NCI-H2107 treated with DMSO at 0.1 percent for 48 hours (cell line): ENCODE measurements at regions not wholly inside any gene's neighbourhood (a gene's known extent, or its start where the extent isn't known, plus 50 kb on each side); places are given as distances from the start of the nearest gene placed in this dataset.

Experiments
- DNase-seq: peaks from one replicate; lab custom pipeline; 2025; ENCODE audit not compliant: unreplicated experiment; lab: John Stamatoyannopoulos, UW

GRCh38 chr20:46811224-46812084 is 83.2 kb upstream of the EYA2 start:
- DNase-seq, result no peak

GRCh38 chr20:46814366-46815232 is 80.0 kb upstream of the EYA2 start:
- peak; percentile 64 for DNase-seq

GRCh38 chr20:46816097-46816496 is 78.5 kb upstream of the EYA2 start:
- DNase-seq, result no peak

- DNase-seq, result no peak
Measured at GRCh38 chr20:46816886-46817638, 77.6 kb upstream of the EYA2 start.

- DNase-seq, result no peak
Measured at GRCh38 chr20:46820682-46821081, 74.0 kb upstream of the EYA2 start.

- DNase-seq, result no peak
Measured at GRCh38 chr20:46823271-46823751, 71.3 kb upstream of the EYA2 start.

- no peak for DNase-seq
Measured at GRCh38 chr20:46823753-46824152, 70.9 kb upstream of the EYA2 start.

DNA sequence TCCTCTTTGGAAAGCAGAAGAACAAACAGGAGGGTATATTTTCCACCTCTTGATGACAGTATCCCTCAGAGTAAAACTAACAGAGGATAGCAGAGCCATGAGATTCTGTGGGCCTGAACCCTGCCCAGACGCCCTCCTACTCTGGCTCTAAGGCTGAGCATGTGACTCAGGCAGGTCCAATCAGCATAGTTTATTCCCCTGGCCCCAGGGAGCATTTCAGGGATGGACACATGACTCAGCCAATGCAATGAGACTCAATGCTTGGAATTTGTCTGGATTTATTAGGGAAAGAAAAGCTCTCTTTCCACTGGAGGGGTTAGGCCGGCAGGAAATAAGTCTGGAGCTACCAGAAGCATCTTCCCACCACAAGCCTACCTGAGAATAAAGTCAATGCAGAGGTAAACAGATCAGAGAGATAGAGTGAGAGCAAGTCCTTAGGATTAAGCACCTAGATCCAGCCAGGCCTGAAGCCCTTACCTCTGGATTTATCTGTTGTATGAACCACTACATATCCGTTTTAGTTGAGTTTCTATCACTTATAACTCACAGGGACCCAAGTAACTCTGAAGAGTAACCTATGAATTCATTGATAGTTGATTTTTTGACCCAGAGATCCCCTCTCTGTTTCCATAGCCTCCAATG is 68.2 kb upstream of the EYA2 start:
- no peak for DNase-seq

DNA sequence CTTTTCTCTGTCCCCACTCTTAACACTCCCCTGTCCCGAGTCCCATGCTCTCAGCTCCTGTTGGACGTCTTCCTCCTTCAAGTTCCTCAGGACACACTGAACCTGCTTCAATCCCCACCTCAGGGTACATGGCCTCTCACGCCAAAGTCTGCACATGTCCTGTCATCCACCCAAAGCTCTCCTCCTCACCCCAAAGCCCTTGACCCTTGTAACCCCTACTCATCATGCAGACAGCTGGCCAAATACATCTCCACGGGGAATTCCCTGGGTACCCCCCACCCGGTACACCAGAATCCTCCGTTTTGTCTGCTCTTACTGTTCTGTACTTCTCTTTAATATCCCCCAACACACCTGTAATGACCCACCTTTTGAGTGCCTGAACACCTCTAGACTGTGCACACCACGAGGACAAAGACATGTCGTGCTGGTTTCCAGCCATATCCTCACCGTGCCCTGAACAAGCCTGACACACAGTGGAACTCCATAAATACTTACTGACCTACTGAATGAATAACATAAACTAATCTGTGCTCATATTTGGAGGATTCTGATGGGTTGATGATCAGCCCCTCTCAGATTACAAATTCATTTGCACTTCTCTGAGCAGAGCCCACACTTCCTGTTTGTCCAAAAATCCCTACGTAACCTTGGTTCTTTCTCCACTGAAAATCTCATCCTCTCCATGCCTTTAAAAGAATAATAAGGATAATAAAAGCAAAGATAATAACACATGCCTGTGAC is 66.8 kb upstream of the EYA2 start:
- no peak for DNase-seq

- DNase-seq, result no peak
Measured at GRCh38 chr20:46828471-46828870, 66.2 kb upstream of the EYA2 start.

GRCh38 chr20:46830886-46831632 is 63.6 kb upstream of the EYA2 start:
- DNase-seq, result no peak

- no peak for DNase-seq
Measured at GRCh38 chr20:46831633-46832011, 63.0 kb upstream of the EYA2 start.

DNA sequence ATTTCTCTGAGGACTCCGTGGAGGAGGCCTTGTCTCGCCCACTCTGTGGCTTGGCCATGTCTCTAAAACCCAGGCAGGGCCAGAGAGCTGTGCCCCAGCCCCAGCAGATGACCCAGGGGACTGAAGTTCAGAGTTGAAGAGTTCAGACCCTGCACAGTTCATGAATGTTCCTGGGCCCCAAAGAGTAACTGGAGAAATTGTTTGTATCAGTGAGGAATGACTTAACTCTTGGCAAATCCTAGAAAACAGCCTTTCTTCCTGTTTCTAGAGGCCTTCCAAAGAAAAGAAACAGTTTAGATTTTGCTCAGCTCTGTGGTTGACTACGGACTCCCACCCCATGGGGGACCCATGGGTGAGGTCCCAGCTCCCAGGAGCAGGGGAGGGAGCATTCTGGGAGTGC is 62.1 kb upstream of the EYA2 start:
- no peak for DNase-seq

GRCh38 chr20:46833360-46833759 is 61.3 kb upstream of the EYA2 start:
- DNase-seq, result no peak

DNA sequence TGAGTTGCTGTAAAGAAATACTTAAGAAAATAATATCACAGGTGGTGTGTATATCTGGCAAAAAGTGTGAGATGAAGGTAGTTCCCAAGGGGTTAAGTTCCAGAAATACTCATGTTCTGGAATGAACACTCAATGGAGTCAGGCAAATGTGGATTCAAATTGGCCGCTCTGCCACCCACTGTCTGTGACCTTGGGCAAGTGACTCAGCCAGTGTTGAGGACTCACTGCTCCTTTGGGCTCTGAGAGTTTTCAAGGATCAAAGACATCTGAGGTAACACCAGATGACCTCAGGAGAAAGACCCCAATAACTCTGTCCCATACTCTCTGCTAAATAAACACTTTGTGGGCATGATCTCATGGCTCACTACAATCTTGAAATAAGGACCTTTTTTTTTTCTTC is 59.2 kb upstream of the EYA2 start:
- no peak for DNase-seq

DNA sequence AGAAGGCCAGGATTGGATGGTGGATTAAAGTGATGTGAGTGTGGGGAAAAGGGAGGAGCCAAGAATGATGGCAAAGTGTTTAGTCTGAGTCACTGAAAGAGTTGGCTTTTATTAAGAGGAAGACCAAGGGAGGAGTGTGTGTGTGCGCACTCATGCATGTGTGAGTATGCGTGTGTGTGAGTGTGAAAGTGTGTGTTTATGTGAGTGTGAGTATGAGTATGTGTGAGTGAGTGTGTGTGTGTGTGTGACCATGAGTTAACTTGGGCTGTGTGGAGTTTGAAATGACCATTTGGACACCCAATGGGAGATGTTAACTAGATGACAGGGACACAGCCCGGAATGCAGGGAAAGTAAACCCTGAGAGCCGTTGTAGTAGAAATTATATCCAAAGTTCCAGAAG is 57.6 kb upstream of the EYA2 start:
- no peak for DNase-seq

DNA sequence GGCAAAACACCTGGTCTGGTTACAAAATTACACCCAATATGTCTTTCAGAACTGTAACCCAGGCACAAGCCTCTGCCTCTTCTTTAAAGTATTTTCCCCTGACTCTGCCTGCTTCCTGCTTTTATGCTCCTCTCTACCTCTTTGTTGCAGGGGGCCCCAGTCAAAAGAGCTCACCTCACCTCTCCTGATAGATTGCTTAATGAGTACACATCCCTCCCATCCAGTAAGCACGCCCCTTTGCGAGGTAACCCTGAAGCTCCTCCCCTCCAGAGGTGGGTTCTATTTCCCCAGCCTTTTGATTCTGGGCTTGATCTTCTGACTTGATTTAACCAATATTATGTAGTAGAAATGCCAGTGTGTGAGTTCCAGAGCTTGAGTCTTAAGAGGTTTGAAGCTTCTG is 56.6 kb upstream of the EYA2 start:
- no peak for DNase-seq

DNA sequence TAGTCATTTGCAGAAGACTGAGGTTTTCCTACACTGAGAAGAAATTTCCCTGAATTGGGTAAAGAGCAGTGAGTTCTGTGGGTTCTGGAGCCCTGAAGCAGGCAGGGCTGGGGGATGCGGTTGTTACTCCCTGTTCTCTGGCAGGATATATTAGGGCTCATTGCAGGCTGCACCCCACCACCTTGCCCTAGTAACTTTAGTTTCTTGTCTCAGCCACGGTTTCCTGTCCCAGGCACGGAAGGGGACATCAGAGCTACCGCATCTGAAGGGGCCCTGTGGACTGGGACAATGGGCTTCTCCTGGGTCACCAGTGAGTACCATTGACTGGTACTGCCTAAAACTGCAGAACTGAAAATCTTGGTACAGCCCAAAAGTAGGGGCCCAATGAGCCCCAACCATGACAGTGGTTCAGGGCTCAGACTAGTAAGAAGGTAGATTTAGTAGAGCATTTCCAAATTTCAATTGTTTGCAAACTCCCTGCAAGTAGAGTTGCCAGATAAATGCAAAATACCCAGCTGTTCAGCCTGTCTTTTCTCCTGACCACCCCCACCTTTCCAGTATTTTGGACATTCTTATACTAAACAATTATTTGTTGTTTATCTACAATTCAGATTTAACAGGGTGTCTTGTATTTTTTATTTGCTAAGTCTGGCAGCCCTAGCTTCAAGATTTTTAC is 54.5 kb upstream of the EYA2 start:
- DNase-seq, result no peak
